AG20443 (cell line): ENCODE measurements at regions not wholly inside any gene's neighbourhood (a gene's known extent, or its start where the extent isn't known, plus 50 kb on each side); places are given as distances from the start of the nearest gene placed in this dataset.

ENCODE experiments used
- DNase-seq: peaks from one replicate; pipeline ENCODE4 v3.0.0; 2012; ENCODE audit warnings: low spot score, mixed read lengths

- no peak for DNase-seq
Observed at GRCh38 chr20:62527781-62528180, 52.0 kb upstream of the GATA5 start.

- DNase-seq, result no peak
Observed at GRCh38 chr20:62528983-62529891, 53.4 kb upstream of the GATA5 start.

GRCh38 chr20:62529896-62530642, 54.3 kb upstream of the GATA5 start:
- no peak for DNase-seq

GRCh38 chr20:62530643-62531032, 54.8 kb upstream of the GATA5 start:
- no peak for DNase-seq

- DNase-seq, result no peak
Observed at GRCh38 chr20:62531046-62531838, 55.4 kb upstream of the GATA5 start.

- no peak for DNase-seq
Observed at GRCh38 chr20:62532921-62533320, 57.1 kb upstream of the GATA5 start.

- DNase-seq, result no peak
Observed at GRCh38 chr20:62533591-62534495, 58.0 kb upstream of the GATA5 start.

- DNase-seq, result no peak
Observed at GRCh38 chr20:62534526-62535221, 58.9 kb upstream of the GATA5 start.

GRCh38 chr20:62535282-62535811, 59.6 kb upstream of the GATA5 start:
- no peak for DNase-seq

GRCh38 chr20:62535964-62536363, 60.2 kb upstream of the GATA5 start:
- DNase-seq, result no peak

- DNase-seq, result no peak
Observed at GRCh38 chr20:62536871-62537401, 61.1 kb upstream of the GATA5 start.

GRCh38 chr20:62537649-62538292, 62.0 kb upstream of the GATA5 start:
- DNase-seq, result no peak

GRCh38 chr20:62539198-62540045, 63.6 kb upstream of the GATA5 start:
- DNase-seq, result no peak

GRCh38 chr20:62540504-62540903, 64.7 kb upstream of the GATA5 start:
- no peak for DNase-seq

- DNase-seq, result no peak
Observed at GRCh38 chr20:62542862-62543261, 67.1 kb upstream of the GATA5 start.

GRCh38 chr20:62543470-62544302, 67.9 kb upstream of the GATA5 start:
- DNase-seq, result no peak

- no peak for DNase-seq
Observed at GRCh38 chr20:62544505-62545055, 68.8 kb upstream of the GATA5 start.

- no peak for DNase-seq
Observed at GRCh38 chr20:62545271-62545670, 69.5 kb upstream of the GATA5 start.
